SK-N-SH (cell line): ENCODE measurements at regions not wholly inside any gene's neighbourhood (a gene's known extent, or its start where the extent isn't known, plus 50 kb on each side); places are given as distances from the start of the nearest gene placed in this dataset.

Source experiments
- CTCF ChIA-PET: fragments of 300-600, 350-600 bp; formaldehyde crosslinking; extraction: SDS; loops from one replicate; lab custom pipeline; 2021; lab: Yijun Ruan, JAX
- POLR2A ChIA-PET: fragments of 350-600 bp; sonication (Branson Sonifier 250); formaldehyde crosslinking; extraction: SDS; loops from one replicate; lab custom pipeline; 2020; ENCODE audit warnings: antibody characterized with exemption, inconsistent platforms; lab: Yijun Ruan, JAX
- DNase-seq: peaks from one replicate; pipeline ENCODE4 v3.0.0; 2012
- H2AFZ ChIP-seq: fragments of 200-600 bp; sonication (generic); 2 replicates; pipeline ENCODE4 v1.8.1; 2016; ENCODE audit warnings: antibody characterized with exemption, mild to moderate bottlenecking, low read depth
- H3F3A ChIP-seq: fragments of 200-600 bp; sonication (generic); replicated peaks from 2 replicates; pipeline ENCODE3; 2016; ENCODE audit warnings: antibody characterized with exemption, mild to moderate bottlenecking; ENCODE audit not compliant: insufficient read depth
- H3K27ac ChIP-seq, 2 experiments: fragments of 200-500 bp in 1 of 2; fragments of 200-600 bp in 1 of 2; sonication (Bioruptor generic) in 1 of 2; sonication (generic), shearing (Covaris generic) in 1 of 2; 2 replicates each; pipeline versions ENCODE4 v1.5.1 to v1.6.1; 2014 to 2016; ENCODE audit warnings: low read depth in 2 of 2, inconsistent platforms in 1 of 2, low read length in 1 of 2, mild to moderate bottlenecking in 1 of 2, mixed read lengths in 1 of 2
- H3K27me3 ChIP-seq: fragments of 200-600 bp; sonication (generic), shearing (Covaris generic); 2 replicates; pipeline ENCODE4 v1.6.1; 2016; ENCODE audit warnings: mixed run types; ENCODE audit not compliant: insufficient read depth
- H3K36me3 ChIP-seq, 2 experiments: fragments of 200-500 bp in 1 of 2; fragments of 200-600 bp in 1 of 2; sonication (Bioruptor generic) in 1 of 2; sonication (generic) in 1 of 2; replicated peaks in 1 of 2; 2 replicates each; pipeline versions ENCODE3 to v1.5.1; 2014 to 2016; ENCODE audit warnings: low read length in 1 of 2, mild to moderate bottlenecking in 1 of 2; ENCODE audit not compliant: insufficient read depth in 2 of 2, control insufficient read depth in 1 of 2
- H3K4me1 ChIP-seq, 2 experiments: fragments of 200-500 bp in 1 of 2; fragments of 200-600 bp in 1 of 2; sonication (Bioruptor generic) in 1 of 2; sonication (generic), shearing (Covaris generic) in 1 of 2; 2 replicates each; pipeline versions ENCODE4 v1.5.1 to v1.6.1; 2014 to 2016; ENCODE audit warnings: low read depth in 1 of 2, low read length in 1 of 2, mixed run types in 1 of 2; ENCODE audit not compliant: insufficient read depth in 2 of 2, control insufficient read depth in 1 of 2
- H3K4me2 ChIP-seq: fragments of 200-600 bp; sonication (generic), shearing (Covaris generic); 2 replicates; pipeline ENCODE4 v1.6.1; 2017; ENCODE audit warnings: mixed run types
- H3K4me3 ChIP-seq, 2 experiments: fragments of 200-500 bp in 1 of 2; fragments of 200-600 bp in 1 of 2; sonication (Bioruptor generic) in 1 of 2; sonication (generic), shearing (Covaris generic) in 1 of 2; 2 replicates each; pipeline versions ENCODE4 v1.5.1 to v1.8.1; 2014 to 2016; ENCODE audit warnings: low read depth in 2 of 2, inconsistent platforms in 1 of 2, low read length in 1 of 2, mild to moderate bottlenecking in 1 of 2, mixed read lengths in 1 of 2, moderate library complexity in 1 of 2
- H3K79me2 ChIP-seq: fragments of 200-600 bp; sonication (generic); 2 replicates; pipeline ENCODE4 v1.8.1; 2017; ENCODE audit warnings: mild to moderate bottlenecking; ENCODE audit not compliant: insufficient read depth
- H3K9ac ChIP-seq: fragments of 200-600 bp; sonication (generic); 2 replicates; pipeline ENCODE4 v1.6.1; 2017; ENCODE audit warnings: mixed run types
- H3K9me2 ChIP-seq: fragments of 200-600 bp; sonication (generic); 2 replicates; pipeline ENCODE4 v1.6.1; 2017; ENCODE audit warnings: mixed run types
- H3K9me3 ChIP-seq: fragments of 200-600 bp; sonication (generic); 2 replicates; pipeline ENCODE4 v1.6.1; 2017; ENCODE audit warnings: mixed run types, mild to moderate bottlenecking, moderate library complexity
- H4K20me1 ChIP-seq: fragments of 200-600 bp; sonication (generic); 2 replicates; pipeline ENCODE4 v1.6.1; 2017; ENCODE audit warnings: mild to moderate bottlenecking, mixed run types; ENCODE audit not compliant: insufficient read depth
- CHD2 ChIP-seq: fragments of 150-350 bp; IDR thresholded peaks from 2 replicates; pipeline ENCODE4 v1.6.1; 2018; ENCODE audit warnings: low read length; ENCODE audit not compliant: partially characterized antibody
- ELF1 ChIP-seq: IDR thresholded peaks from 2 replicates; pipeline ENCODE4 v1.4.0; 2012
- EP300 ChIP-seq, 2 experiments: IDR thresholded peaks; 2 replicates each; pipeline versions ENCODE4 v1.4.0 to v1.6.1; 2012; ENCODE audit warnings: borderline replicate concordance in 1 of 2, low read depth in 1 of 2, low read length in 1 of 2
- EZH2phosphoT487 ChIP-seq: fragments of 200-600 bp; sonication (generic); IDR thresholded peaks from 2 replicates; pipeline ENCODE4 v1.6.1; 2017; ENCODE audit warnings: low read depth, mixed run types, mild to moderate bottlenecking, antibody characterized with exemption, moderate library complexity, borderline replicate concordance
- FOSL2 ChIP-seq: IDR thresholded peaks from 2 replicates; pipeline ENCODE4 v1.4.0; 2012; ENCODE audit warnings: low read depth, mild to moderate bottlenecking, moderate library complexity, borderline replicate concordance
- FOXJ3 ChIP-seq: sonication (generic); formaldehyde crosslinking; IDR thresholded peaks from 2 replicates; pipeline ENCODE4 v1.5.1; 2020; ENCODE audit warnings: mild to moderate bottlenecking, missing genetic modification reagents
- POLR2AphosphoS5 ChIP-seq: IDR thresholded peaks from 2 replicates; pipeline ENCODE4 v1.6.1; 2012; ENCODE audit warnings: low read depth, low read length
- RFX5 ChIP-seq: IDR thresholded peaks from 2 replicates; pipeline ENCODE4 v1.6.1; 2012; ENCODE audit warnings: mild to moderate bottlenecking, improper control_type of control experiment, low read length
- SMC3 ChIP-seq: IDR thresholded peaks from 2 replicates; pipeline ENCODE4 v1.6.1; 2012; ENCODE audit warnings: low read depth, low read length, improper control_type of control experiment
- TAF1 ChIP-seq: IDR thresholded peaks from 2 replicates; pipeline ENCODE4 v1.6.1; 2012; ENCODE audit warnings: low read depth, mild to moderate bottlenecking, low read length, moderate library complexity, borderline replicate concordance
- TCF12 ChIP-seq: IDR thresholded peaks from 2 replicates; pipeline ENCODE4 v1.4.0; 2012
- WGBS: methylation state at CpG from one replicate; pipeline ENCODE4 v1.1.6; 2017; ENCODE audit warnings: low lambda C conversion rate; 5-methylcytosine and 5-hydroxymethylcytosine counted together
- TF ChIP-seq, protein P1 (sequence below): IDR thresholded peaks from 2 replicates; pipeline ENCODE4 v1.4.0; 2012; ENCODE audit warnings: low read depth
- TF ChIP-seq, protein P2 (sequence below): IDR thresholded peaks from 2 replicates; pipeline ENCODE4; 2012
- TF ChIP-seq, protein P3 (sequence below): IDR thresholded peaks from 2 replicates; pipeline ENCODE4 v1.4.0; 2012; ENCODE audit warnings: low read depth, borderline replicate concordance
- TF ChIP-seq, protein P4 (sequence below): IDR thresholded peaks from 2 replicates; pipeline ENCODE4 v1.6.1; 2012; ENCODE audit warnings: mild to moderate bottlenecking, low read depth, low read length, moderate library complexity

GRCh38 chr1:86649618-86650017 lies 54.8 kb upstream of the SH3GLB1 start:
- Histone ChIP-seq H3K27me3 (no peaks in the 10 kb centered on the region), H3K9ac (no peak overlapping the region), H2AFZ (no peak overlapping the region), H3K4me3 (no peak overlapping the region), H3K36me3 (no peaks in the 10 kb centered on the region), H3F3A (no peaks in the 10 kb centered on the region), H3K9me3 (no peaks in the 10 kb centered on the region), H4K20me1 (no peaks in the 10 kb centered on the region), H3K79me2 (no peaks in the 10 kb centered on the region), H3K27ac (no peak overlapping the region), H3K9me2 (no peaks in the 10 kb centered on the region), H3K4me1 (no peaks in the 10 kb centered on the region), H3K4me2 (no peak overlapping the region)
- ChIA-PET CTCF (no interaction called here), POLR2A (no interaction called here)
- WGBS, result 76% methylated on average over 9 of the region's 14 CpGs
- DNase-seq, result no peak
- TF ChIP-seq ELF1 (no peak), TCF12 (no peak), CHD2 (no peak), FOXJ3 (CRISPR knock-in tag) (no peak), FOSL2 (no peak)
- TF ChIP-seq, protein P1, sequence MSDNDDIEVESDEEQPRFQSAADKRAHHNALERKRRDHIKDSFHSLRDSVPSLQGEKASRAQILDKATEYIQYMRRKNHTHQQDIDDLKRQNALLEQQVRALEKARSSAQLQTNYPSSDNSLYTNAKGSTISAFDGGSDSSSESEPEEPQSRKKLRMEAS, result no peak

- ChIA-PET POLR2A (no interaction called here), CTCF (no interaction called here)
- Histone ChIP-seq H3K27ac (no peak overlapping the region), H3K4me3 (no peak overlapping the region), H3F3A (no peaks in the 10 kb centered on the region), H3K27me3 (no peaks in the 10 kb centered on the region), H4K20me1 (no peaks in the 10 kb centered on the region), H3K36me3 (no peaks in the 10 kb centered on the region), H3K79me2 (no peaks in the 10 kb centered on the region), H3K9me2 (no peaks in the 10 kb centered on the region), H3K4me1 (no peaks in the 10 kb centered on the region), H3K9ac (no peak overlapping the region), H3K9me3 (no peaks in the 10 kb centered on the region), H3K4me2 (no peak overlapping the region), H2AFZ (no peak overlapping the region)
- TF ChIP-seq EZH2phosphoT487, result no peak
- TF ChIP-seq, protein P2, sequence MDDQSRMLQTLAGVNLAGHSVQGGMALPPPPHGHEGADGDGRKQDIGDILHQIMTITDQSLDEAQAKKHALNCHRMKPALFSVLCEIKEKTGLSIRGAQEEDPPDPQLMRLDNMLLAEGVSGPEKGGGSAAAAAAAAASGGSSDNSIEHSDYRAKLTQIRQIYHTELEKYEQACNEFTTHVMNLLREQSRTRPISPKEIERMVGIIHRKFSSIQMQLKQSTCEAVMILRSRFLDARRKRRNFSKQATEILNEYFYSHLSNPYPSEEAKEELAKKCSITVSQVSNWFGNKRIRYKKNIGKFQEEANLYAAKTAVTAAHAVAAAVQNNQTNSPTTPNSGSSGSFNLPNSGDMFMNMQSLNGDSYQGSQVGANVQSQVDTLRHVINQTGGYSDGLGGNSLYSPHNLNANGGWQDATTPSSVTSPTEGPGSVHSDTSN, result no peak
- no peak for TF ChIP-seq RFX5
- TF ChIP-seq SMC3, result no peak
- no peak for TF ChIP-seq TAF1
- TF ChIP-seq, protein P3, sequence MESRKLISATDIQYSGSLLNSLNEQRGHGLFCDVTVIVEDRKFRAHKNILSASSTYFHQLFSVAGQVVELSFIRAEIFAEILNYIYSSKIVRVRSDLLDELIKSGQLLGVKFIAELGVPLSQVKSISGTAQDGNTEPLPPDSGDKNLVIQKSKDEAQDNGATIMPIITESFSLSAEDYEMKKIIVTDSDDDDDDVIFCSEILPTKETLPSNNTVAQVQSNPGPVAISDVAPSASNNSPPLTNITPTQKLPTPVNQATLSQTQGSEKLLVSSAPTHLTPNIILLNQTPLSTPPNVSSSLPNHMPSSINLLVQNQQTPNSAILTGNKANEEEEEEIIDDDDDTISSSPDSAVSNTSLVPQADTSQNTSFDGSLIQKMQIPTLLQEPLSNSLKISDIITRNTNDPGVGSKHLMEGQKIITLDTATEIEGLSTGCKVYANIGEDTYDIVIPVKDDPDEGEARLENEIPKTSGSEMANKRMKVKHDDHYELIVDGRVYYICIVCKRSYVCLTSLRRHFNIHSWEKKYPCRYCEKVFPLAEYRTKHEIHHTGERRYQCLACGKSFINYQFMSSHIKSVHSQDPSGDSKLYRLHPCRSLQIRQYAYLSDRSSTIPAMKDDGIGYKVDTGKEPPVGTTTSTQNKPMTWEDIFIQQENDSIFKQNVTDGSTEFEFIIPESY, result no peak
- TF ChIP-seq, protein P4, sequence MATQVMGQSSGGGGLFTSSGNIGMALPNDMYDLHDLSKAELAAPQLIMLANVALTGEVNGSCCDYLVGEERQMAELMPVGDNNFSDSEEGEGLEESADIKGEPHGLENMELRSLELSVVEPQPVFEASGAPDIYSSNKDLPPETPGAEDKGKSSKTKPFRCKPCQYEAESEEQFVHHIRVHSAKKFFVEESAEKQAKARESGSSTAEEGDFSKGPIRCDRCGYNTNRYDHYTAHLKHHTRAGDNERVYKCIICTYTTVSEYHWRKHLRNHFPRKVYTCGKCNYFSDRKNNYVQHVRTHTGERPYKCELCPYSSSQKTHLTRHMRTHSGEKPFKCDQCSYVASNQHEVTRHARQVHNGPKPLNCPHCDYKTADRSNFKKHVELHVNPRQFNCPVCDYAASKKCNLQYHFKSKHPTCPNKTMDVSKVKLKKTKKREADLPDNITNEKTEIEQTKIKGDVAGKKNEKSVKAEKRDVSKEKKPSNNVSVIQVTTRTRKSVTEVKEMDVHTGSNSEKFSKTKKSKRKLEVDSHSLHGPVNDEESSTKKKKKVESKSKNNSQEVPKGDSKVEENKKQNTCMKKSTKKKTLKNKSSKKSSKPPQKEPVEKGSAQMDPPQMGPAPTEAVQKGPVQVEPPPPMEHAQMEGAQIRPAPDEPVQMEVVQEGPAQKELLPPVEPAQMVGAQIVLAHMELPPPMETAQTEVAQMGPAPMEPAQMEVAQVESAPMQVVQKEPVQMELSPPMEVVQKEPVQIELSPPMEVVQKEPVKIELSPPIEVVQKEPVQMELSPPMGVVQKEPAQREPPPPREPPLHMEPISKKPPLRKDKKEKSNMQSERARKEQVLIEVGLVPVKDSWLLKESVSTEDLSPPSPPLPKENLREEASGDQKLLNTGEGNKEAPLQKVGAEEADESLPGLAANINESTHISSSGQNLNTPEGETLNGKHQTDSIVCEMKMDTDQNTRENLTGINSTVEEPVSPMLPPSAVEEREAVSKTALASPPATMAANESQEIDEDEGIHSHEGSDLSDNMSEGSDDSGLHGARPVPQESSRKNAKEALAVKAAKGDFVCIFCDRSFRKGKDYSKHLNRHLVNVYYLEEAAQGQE, result no peak
- TF ChIP-seq POLR2AphosphoS5, result no peak
- no peak for TF ChIP-seq EP300 (IDR thresholded peaks at IDR 0.05; ENCODE audit: borderline replicate concordance in 1 of 2, low read depth in 1 of 2, low read length in 1 of 2)
- TF ChIP-seq, protein P1, result no peak
- 16% methylated on average over 5 of the region's 5 CpGs for WGBS
- DNase-seq, result no peak
Measured at GRCh38 chr1:86650065-86650464, 54.3 kb upstream of the SH3GLB1 start.
